Midbrain (tissue), 1 donor: ENCODE measurements at regions not wholly inside any gene's neighbourhood (a gene's known extent, or its start where the extent isn't known, plus 50 kb on each side); places are given as distances from the start of the nearest gene placed in this dataset.

Experiments
- DNase-seq: peaks from one replicate; lab custom pipeline; 2025; lab: John Stamatoyannopoulos, UW

GRCh38 chr7:135731-136645, 56.4 kb upstream of the FAM20C start:
- no peak for DNase-seq

DNA sequence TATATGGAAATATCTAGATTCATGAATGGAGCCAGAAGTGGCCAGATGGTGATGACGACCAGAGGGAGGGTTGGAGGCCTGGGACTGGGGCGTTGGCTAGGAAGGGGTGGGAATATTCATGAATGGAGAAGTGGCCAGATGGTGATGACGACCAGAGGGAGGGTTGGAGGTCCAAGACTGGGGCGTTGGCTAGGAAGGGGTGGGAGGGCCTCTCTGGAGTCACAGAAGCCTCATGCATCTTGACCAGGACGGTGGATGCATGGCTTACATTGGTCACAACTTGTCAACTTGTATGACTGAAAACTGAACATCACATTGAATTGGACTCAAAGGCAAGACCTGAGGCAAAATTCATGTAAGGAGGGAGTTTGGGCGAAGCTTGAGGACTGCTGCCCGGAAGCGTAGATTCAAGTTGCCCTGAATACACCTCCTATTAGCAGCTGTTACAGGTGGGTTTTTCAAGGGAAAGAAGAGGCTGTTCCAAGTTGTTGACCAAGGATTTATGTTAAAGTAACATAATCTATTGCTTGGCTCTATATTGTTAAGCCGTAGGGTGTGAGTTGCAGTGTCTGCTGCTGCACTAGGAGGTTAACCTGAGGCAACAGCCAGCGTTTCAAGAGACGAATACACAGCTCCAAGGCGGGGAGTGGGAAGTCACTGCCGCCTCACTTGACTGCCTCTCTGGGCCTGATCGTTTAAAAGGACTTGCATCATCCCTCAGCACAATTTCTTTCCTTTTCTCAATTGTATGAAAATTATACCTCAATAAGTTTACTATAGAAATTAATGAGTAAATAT, 55.1 kb upstream of the FAM20C start:
- DNase-seq = no peak

DNA sequence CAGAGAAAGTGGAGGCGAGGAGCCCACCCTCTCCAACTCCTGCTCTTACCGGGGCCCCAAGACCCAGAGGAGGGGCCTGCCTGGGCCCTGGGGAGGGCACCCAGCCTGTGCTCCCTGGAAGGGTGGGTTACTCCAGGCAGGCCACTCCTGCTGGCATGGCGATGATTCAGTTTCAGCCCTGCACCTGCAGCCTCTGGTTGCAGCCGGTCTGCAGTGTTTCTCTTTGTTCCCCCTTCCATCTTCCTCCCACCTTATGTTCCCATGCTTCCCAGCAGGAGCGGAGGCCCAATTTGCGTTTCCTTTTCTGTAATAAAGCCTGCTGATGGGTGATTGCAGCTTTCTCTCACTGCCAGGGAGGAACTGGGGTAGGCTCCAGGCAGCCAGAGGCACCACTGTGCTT, 53.2 kb upstream of the FAM20C start:
- DNase-seq = no peak

DNA sequence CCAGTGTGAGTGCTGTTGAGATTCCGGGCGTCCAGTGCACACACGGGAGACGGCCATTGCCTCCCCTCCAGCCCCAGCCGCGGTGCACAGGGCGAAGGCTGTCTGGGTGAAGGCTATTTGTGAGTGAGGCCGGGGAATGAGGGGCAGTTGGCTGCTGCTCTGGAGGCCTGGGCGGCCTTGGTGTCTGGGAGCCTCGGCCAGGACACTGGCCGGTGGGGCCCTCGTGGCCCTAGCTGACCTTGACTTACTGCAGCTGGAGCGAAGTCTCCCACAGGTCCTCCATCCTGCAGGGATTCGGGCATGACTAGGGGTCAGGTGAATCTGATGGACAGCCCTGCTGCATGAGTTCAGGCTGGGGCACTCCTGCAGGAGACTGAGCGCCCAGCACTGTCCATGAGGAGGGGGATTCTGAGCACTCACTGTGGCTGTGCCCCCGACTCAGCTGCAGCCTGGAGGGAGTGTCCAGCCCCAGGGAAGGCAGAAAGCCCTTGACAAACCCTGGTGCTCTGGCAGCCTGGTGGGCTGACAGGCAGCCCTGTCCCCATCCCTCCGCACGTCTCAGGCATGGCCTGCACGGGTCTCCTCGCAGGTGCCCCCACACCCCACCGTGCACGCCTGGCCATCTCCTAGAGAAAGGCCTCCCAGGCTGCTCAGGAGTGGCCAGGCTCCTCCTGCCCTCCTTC, 52.7 kb upstream of the FAM20C start:
- DNase-seq = no peak

DNA sequence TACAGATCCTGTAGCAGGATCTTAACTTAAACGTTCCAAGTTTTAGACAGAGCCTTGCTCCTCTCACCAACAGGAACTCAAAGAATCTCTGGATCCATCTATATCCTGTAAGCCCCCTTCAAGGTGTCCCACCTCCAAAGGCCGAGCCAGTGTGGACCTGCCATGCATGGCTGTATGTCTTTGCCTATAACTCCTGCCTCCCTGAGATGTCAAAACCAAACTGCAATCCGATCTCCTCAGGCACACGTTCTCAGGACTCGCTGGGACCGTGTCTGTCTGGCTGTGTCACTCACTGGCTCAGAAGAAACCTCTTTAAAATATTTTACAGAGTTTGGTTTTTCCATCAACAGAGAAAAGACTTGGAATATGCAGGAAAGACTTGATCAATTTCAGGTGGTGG, 51.4 kb upstream of the FAM20C start:
- DNase-seq = no peak

- no peak for DNase-seq
These were observed 50.0 kb upstream of the FAM20C start for GRCh38 chr7:142248-142941.
